ENCODE measurements at regions not wholly inside any gene's neighbourhood (a gene's known extent, or its start where the extent isn't known, plus 50 kb on each side); places are given as distances from the start of the nearest gene placed in this dataset.
A peak's percentile ranks its signal among the peaks of the same experiment; 100 is the strongest.

GRCh38 chr1:217136895-217137205 is 413.6 kb upstream of the ESRRG start:
- Histone ChIP-seq H3K9me3 (ENCODE audit: control insufficient read depth in 2 of 3, insufficient read depth in 1 of 3, low read length in 3 of 3) (no peaks in the 10 kb centered on the region), H3K27me3 (ENCODE audit: control insufficient read depth, insufficient read depth, low read length) (peaks cover 31% of the 10 kb centered on the region), H3K4me3 (ENCODE audit: low read length in 3 of 3) (peak overlapping the region; percentile 35 to 78 (median 66)), H3K4me1 (ENCODE audit: control insufficient read depth in 2 of 3, insufficient read depth in 2 of 3, low read depth in 1 of 3, low read length in 3 of 3) (no peaks in the 10 kb centered on the region), H3K9ac (ENCODE audit: low read length in 3 of 3) (peak overlapping the region in 2 of 3 donors; percentile 77 to 90), H3K36me3 (ENCODE audit: control insufficient read depth in 2 of 3, insufficient read depth in 3 of 3, low read length in 3 of 3) (no peaks in the 10 kb centered on the region), H3K27ac (ENCODE audit: low read depth in 2 of 2, low read length in 2 of 2) (peak overlapping the region; percentile 87 to 93)
- intact Hi-C loops (cut with DNase I), result no loop called here
- TF ChIP-seq, protein P1, sequence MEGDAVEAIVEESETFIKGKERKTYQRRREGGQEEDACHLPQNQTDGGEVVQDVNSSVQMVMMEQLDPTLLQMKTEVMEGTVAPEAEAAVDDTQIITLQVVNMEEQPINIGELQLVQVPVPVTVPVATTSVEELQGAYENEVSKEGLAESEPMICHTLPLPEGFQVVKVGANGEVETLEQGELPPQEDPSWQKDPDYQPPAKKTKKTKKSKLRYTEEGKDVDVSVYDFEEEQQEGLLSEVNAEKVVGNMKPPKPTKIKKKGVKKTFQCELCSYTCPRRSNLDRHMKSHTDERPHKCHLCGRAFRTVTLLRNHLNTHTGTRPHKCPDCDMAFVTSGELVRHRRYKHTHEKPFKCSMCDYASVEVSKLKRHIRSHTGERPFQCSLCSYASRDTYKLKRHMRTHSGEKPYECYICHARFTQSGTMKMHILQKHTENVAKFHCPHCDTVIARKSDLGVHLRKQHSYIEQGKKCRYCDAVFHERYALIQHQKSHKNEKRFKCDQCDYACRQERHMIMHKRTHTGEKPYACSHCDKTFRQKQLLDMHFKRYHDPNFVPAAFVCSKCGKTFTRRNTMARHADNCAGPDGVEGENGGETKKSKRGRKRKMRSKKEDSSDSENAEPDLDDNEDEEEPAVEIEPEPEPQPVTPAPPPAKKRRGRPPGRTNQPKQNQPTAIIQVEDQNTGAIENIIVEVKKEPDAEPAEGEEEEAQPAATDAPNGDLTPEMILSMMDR (IDR thresholded peaks at IDR 0.05; ENCODE audit: borderline replicate concordance, extremely low read depth, insufficient read depth), result no peak
- no peak for DNase-seq
- no peak for FAIRE-seq

GRCh38 chr1:217135987-217136894 is 413.0 kb upstream of the ESRRG start:
- DNase-seq (peak in 4 of 5 donors; percentile 26 to 64 (median 46)), FAIRE-seq (no peak)
- intact Hi-C loops (cut with DNase I), result no loop called here
- Histone ChIP-seq H3K9me3 (ENCODE audit: control insufficient read depth in 2 of 3, insufficient read depth in 1 of 3, low read length in 3 of 3) (no peaks in the 10 kb centered on the region), H3K9ac (ENCODE audit: low read length in 3 of 3) (peak overlapping the region in 2 of 3 donors; percentile 77 to 90), H3K36me3 (ENCODE audit: control insufficient read depth in 2 of 3, insufficient read depth in 3 of 3, low read length in 3 of 3) (no peaks in the 10 kb centered on the region), H3K27ac (ENCODE audit: low read depth in 2 of 2, low read length in 2 of 2) (peak overlapping the region; percentile 87 to 93), H3K4me1 (ENCODE audit: control insufficient read depth in 2 of 3, insufficient read depth in 2 of 3, low read depth in 1 of 3, low read length in 3 of 3) (no peaks in the 10 kb centered on the region), H3K4me3 (ENCODE audit: low read length in 3 of 3) (peak overlapping the region; percentile 39 to 78 (median 66)), H3K27me3 (ENCODE audit: control insufficient read depth, insufficient read depth, low read length) (peaks cover 31% of the 10 kb centered on the region)
- TF ChIP-seq, protein P1 (IDR thresholded peaks at IDR 0.05; ENCODE audit: borderline replicate concordance, extremely low read depth, insufficient read depth), result no peak

- Histone ChIP-seq H3K9ac (ENCODE audit: low read length in 3 of 3) (peak overlapping the region in 1 of 3 donors; percentile 90), H3K27ac (ENCODE audit: low read depth in 2 of 2, low read length in 2 of 2) (peak overlapping the region; percentile 87 to 93), H3K4me1 (ENCODE audit: control insufficient read depth in 2 of 3, insufficient read depth in 2 of 3, low read depth in 1 of 3, low read length in 3 of 3) (no peaks in the 10 kb centered on the region), H3K27me3 (ENCODE audit: control insufficient read depth, insufficient read depth, low read length) (peaks cover 31% of the 10 kb centered on the region), H3K9me3 (ENCODE audit: control insufficient read depth in 2 of 3, insufficient read depth in 1 of 3, low read length in 3 of 3) (no peaks in the 10 kb centered on the region), H3K4me3 (ENCODE audit: low read length in 3 of 3) (peak overlapping the region; percentile 39 to 78 (median 66)), H3K36me3 (ENCODE audit: control insufficient read depth in 2 of 3, insufficient read depth in 3 of 3, low read length in 3 of 3) (no peaks in the 10 kb centered on the region)
- TF ChIP-seq, protein P1 (IDR thresholded peaks at IDR 0.05; ENCODE audit: borderline replicate concordance, extremely low read depth, insufficient read depth), result no peak
- intact Hi-C loops (cut with DNase I), result no loop called here
- no peak for FAIRE-seq
- DNase-seq, result peak; percentile 49 to 58 (median 55)
These were observed 412.3 kb upstream of the ESRRG start for GRCh38 chr1:217135569-217135915.

All from kidney (tissue), 13 donors.